CD4-positive, alpha-beta T cell (primary cell): ENCODE measurements at regions not wholly inside any gene's neighbourhood (a gene's known extent, or its start where the extent isn't known, plus 50 kb on each side); places are given as distances from the start of the nearest gene placed in this dataset.

ENCODE experiments used
- ATAC-seq: fragments of 200-7000 bp; cut with Tn5 transposase; one replicate; pipeline ENCODE4 v1.10.0; 2022; ENCODE audit warnings: mild to moderate bottlenecking; ENCODE audit not compliant: poor library complexity
- CTCF ChIA-PET: fragments of 350-600 bp; sonication (Branson Sonifier 250); formaldehyde crosslinking; loops from one replicate; lab custom pipeline; 2021; ENCODE audit warnings: antibody characterized with exemption, inconsistent platforms; lab: Charles Lee
- POLR2A ChIA-PET: fragments of 350-600 bp; sonication (Branson Sonifier 250); formaldehyde crosslinking; loops from one replicate; lab custom pipeline; 2021; ENCODE audit warnings: antibody characterized with exemption, inconsistent platforms; lab: Charles Lee
- DNase-seq, 14 experiments: peaks; one replicate each; pipeline ENCODE4 v3.0.0-alpha.2; 2013 to 2020; ENCODE audit warnings: mixed read lengths in 2 of 14
- H3K27ac ChIP-seq, 2 donors: one replicate each; pipeline versions ENCODE4 v1.5.1 to v1.7.0; 2013; ENCODE audit warnings: low read length in 2 of 2, low read depth in 1 of 2, mild to moderate bottlenecking in 1 of 2
- H3K27me3 ChIP-seq, 2 experiments: 1 replicate in 1 of 2; 2 replicates in 1 of 2; pipeline versions ENCODE4 v1.6.1 to v1.7.0; 2013; ENCODE audit warnings: low read length in 2 of 2, control low read depth in 1 of 2, mild to moderate bottlenecking in 1 of 2, moderate library complexity in 1 of 2; ENCODE audit not compliant: insufficient read depth in 2 of 2, control insufficient read depth in 1 of 2
- H3K36me3 ChIP-seq: one replicate; pipeline ENCODE4 v1.6.1; 2013; ENCODE audit warnings: low read length, control low read depth; ENCODE audit not compliant: insufficient read depth
- H3K4me1 ChIP-seq: one replicate; pipeline ENCODE4 v1.6.1; 2013; ENCODE audit warnings: low read length, control low read depth; ENCODE audit not compliant: insufficient read depth
- H3K4me3 ChIP-seq: one replicate; pipeline ENCODE4 v1.5.1; 2013; ENCODE audit warnings: mild to moderate bottlenecking, low read length, moderate library complexity
- H3K9me3 ChIP-seq, 2 experiments: 1 replicate in 1 of 2; 2 replicates in 1 of 2; pipeline versions ENCODE4 v1.6.1 to v1.7.0; 2013; ENCODE audit warnings: low read length in 2 of 2, mild to moderate bottlenecking in 2 of 2, control low read depth in 1 of 2, moderate library complexity in 1 of 2; ENCODE audit not compliant: control insufficient read depth in 1 of 2, insufficient read depth in 1 of 2
- H3K27ac Mint-ChIP-seq: one replicate; pipeline ENCODE4 v1.8.0; 2020; ENCODE audit warnings: mixed read lengths
- H3K27me3 Mint-ChIP-seq: one replicate; pipeline ENCODE4 v1.8.0; 2021; ENCODE audit warnings: mixed read lengths
- H3K36me3 Mint-ChIP-seq: one replicate; pipeline ENCODE4 v1.8.0; 2021; ENCODE audit warnings: low read depth, mixed read lengths
- H3K4me1 Mint-ChIP-seq: one replicate; pipeline ENCODE4 v1.8.0; 2021; ENCODE audit warnings: low read depth, mixed read lengths
- H3K4me3 Mint-ChIP-seq: one replicate; pipeline ENCODE4 v1.8.0; 2020; ENCODE audit warnings: mild to moderate bottlenecking, mixed read lengths
- H3K9me3 Mint-ChIP-seq: one replicate; pipeline ENCODE4 v1.8.0; 2020; ENCODE audit warnings: mixed read lengths
- CTCF ChIP-seq: fragments of 200-600 bp; IDR thresholded peaks from one replicate; pipeline ENCODE4 v1.8.0; 2022; ENCODE audit warnings: antibody characterized with exemption, mild to moderate bottlenecking
- intact Hi-C, 2 experiments: fragments of 100-400 bp; cut with DNase I in 1 of 2; cut with micrococcal nuclease in 1 of 2; formaldehyde crosslinking; loops; one replicate each; pipeline versions ENCODE4 v1.15.1 to v1.9.0; 2023 to 2025; cut with DNase I, micrococcal nuclease

DNA sequence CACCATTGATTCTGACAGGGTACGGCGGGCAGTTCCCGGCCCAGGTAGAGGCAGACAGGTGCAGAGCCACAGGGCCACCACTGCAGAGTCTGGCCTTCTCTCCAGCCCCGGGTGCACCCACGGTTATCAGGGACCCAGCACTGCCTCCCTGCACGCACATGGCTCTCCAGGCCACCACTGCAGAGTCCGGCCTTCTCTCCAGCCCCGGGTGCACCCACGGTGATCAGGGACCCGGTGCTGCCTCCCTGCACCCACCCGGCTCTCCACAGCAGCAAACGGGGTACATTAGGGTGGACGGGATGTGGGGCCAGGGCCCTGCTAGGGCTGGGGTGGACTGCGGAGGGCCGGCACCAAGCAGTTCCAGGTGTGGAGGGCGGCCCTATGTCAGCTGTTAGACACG lies 272.9 kb downstream of the BRD1 start:
- ChIA-PET POLR2A (no interaction called here), CTCF (no interaction called here)
- Mint-ChIP-seq H3K27me3 (no peaks in the 10 kb centered on the region), H3K4me1 (no peaks in the 10 kb centered on the region), H3K36me3 (peaks cover 24% of the 10 kb centered on the region), H3K9me3 (peaks cover 7% of the 10 kb centered on the region), H3K27ac (no peak overlapping the region), H3K4me3 (no peak overlapping the region)
- ATAC-seq (no peak), DNase-seq (peak in 1 of 14 experiments; percentile 12)
- no peaks in the 10 kb centered on the region for H3K27me3 ChIP-seq
- peaks cover 6 to 48% of the 10 kb centered on the region in 2 experiments for H3K9me3 ChIP-seq
- no peak overlapping the region for H3K27ac ChIP-seq
- TF ChIP-seq CTCF = no peak
- intact Hi-C loops = no loop called here
- H3K4me3 ChIP-seq = no peak overlapping the region
- H3K36me3 ChIP-seq = no peaks in the 10 kb centered on the region
- no peaks in the 10 kb centered on the region for H3K4me1 ChIP-seq

DNA sequence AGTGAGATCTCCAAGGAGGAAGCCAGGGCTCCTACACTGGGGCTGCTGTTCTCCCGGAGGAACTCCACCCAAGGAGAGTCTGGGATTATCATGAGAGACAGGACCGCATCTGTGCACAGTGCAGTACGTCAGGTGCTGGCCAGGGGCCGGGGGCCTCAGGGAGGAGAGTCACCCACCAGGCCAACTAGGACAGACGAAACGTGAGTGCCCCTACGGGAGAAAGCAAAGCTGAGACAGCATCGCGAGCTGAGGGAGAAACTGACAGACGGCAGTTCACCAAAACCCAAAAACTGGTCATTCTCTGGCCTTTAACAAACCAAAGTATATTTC lies 273.4 kb downstream of the BRD1 start:
- no peak overlapping the region for H3K27ac Mint-ChIP-seq
- CTCF ChIA-PET = no interaction called here
- Histone ChIP-seq H3K27ac (no peak overlapping the region), H3K36me3 (no peaks in the 10 kb centered on the region), H3K4me1 (no peaks in the 10 kb centered on the region), H3K27me3 (no peaks in the 10 kb centered on the region), H3K4me3 (no peak overlapping the region), H3K9me3 (peaks cover 6 to 51% of the 10 kb centered on the region in 2 experiments)
- no peaks in the 10 kb centered on the region for H3K4me1 Mint-ChIP-seq
- DNase-seq (no peak), ATAC-seq (no peak)
- TF ChIP-seq CTCF = no peak
- H3K4me3 Mint-ChIP-seq = no peak overlapping the region
- intact Hi-C loops = no loop called here
- no peaks in the 10 kb centered on the region for H3K27me3 Mint-ChIP-seq
- H3K9me3 Mint-ChIP-seq = peaks cover 7% of the 10 kb centered on the region
- peaks cover 24% of the 10 kb centered on the region for H3K36me3 Mint-ChIP-seq
- POLR2A ChIA-PET = no interaction called here

DNA sequence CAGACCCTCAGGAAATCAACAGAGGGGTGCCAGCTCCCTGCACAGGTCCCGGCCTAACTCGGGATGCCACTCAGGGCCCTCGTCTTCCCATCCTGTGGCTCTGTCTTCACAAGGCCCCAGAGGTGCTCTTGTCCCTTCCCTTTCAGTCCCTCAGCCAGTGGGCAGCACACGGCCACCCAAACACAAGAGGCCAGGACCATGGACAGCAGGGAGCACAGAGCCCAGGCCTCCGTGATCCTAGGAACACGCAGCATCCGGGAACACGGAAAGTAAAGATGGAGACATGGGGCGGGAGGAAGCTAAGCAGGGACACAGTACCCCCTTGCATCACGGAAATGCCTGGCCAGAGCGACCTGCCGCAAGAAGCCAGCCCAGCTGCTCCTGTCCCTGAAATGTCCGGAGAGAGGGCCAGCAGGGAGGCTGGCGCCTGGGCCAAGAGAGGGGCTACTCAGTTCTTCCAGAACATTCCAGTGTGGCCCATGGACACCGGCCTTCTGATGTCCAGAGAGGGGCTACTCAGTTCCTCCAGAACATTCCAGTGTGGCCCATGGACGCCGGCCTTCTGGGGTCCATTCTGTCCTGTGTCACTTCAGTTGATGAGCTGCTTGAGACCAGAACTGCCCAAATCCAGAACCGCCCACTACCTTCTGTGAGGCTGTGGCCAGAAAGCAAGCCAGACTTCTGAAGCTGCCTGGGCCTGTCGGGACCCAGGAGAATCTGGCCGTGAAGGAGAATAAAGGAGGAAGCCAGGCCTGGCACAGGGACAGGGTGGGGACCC lies 274.0 kb downstream of the BRD1 start:
- H3K27ac Mint-ChIP-seq = no peak overlapping the region
- peaks cover 20% of the 10 kb centered on the region for H3K36me3 Mint-ChIP-seq
- H3K27me3 Mint-ChIP-seq = no peaks in the 10 kb centered on the region
- intact Hi-C loops = no loop called here
- H3K4me1 Mint-ChIP-seq = no peaks in the 10 kb centered on the region
- no peak overlapping the region for H3K27ac ChIP-seq
- ChIA-PET POLR2A (no interaction called here), CTCF (no interaction called here)
- peaks cover 5% of the 10 kb centered on the region for H3K9me3 Mint-ChIP-seq
- ATAC-seq = no peak
- TF ChIP-seq CTCF = no peak
- no peaks in the 10 kb centered on the region for H3K4me1 ChIP-seq
- H3K4me3 ChIP-seq = no peak overlapping the region
- peak in 1 of 14 experiments; percentile 24 for DNase-seq
- H3K36me3 ChIP-seq = no peaks in the 10 kb centered on the region
- no peaks in the 10 kb centered on the region for H3K27me3 ChIP-seq
- no peak overlapping the region for H3K4me3 Mint-ChIP-seq
- H3K9me3 ChIP-seq = peaks cover 6 to 56% of the 10 kb centered on the region in 2 experiments
